ENCODE measurements at regions not wholly inside any gene's neighbourhood (a gene's known extent, or its start where the extent isn't known, plus 50 kb on each side); places are given as distances from the start of the nearest gene placed in this dataset.

DNA sequence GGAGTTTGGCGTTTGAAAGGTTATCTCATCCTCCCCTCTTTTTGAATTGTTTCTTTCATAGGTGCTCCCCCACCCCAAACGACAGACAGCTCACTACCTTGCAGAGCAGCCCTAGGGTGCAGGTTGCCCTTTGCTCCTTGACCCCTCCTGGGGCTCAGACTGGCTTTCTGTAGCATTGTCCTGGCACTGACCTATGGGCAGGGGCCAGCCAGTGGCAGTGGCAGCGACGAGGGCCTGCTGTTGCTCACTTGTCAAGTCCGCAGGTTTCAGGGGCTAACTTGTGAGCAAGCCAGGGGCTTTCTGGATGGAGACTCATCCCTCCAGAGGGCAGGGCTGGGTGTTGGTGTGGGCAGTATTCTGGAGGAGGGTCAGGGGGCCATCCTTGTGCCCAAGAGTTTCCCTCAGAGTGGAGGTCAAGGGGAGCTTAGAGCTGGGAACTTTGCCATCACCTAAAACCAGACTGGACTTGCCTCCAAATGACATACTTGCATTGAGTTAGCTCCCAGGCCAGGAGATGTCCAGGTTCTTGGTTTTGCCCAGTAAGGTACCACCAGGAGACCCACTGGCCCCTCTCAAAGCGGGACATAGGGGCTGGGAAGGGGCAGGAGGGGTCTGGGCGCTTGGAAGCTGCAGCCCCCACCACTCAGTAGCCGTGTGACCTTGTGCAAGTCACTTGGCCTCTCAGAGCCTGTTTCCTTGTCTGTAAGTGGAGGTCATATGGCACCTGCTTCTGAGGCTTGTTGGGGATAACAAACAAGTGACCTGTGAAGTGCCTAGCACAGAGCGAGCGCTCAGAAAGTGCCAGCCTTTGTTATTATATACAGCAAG, 53.5 kb upstream of the CDKN2AIPNL start:
- Mint-ChIP-seq H3K9me3 (no peaks in the 10 kb centered on the region), H3K27me3 (ENCODE audit: low read depth) (no peaks in the 10 kb centered on the region), H3K4me1 (peaks cover 45% of the 10 kb centered on the region), H3K4me3 (peak overlapping the region; percentile 76), H3K27ac (peak overlapping the region; percentile 16), H3K36me3 (no peaks in the 10 kb centered on the region)
- peak in 1 of 2 experiments; percentile 30 for DNase-seq (ENCODE audit: low spot score in 2 of 2, unreplicated experiment in 2 of 2)
- TF ChIP-seq, protein P1, sequence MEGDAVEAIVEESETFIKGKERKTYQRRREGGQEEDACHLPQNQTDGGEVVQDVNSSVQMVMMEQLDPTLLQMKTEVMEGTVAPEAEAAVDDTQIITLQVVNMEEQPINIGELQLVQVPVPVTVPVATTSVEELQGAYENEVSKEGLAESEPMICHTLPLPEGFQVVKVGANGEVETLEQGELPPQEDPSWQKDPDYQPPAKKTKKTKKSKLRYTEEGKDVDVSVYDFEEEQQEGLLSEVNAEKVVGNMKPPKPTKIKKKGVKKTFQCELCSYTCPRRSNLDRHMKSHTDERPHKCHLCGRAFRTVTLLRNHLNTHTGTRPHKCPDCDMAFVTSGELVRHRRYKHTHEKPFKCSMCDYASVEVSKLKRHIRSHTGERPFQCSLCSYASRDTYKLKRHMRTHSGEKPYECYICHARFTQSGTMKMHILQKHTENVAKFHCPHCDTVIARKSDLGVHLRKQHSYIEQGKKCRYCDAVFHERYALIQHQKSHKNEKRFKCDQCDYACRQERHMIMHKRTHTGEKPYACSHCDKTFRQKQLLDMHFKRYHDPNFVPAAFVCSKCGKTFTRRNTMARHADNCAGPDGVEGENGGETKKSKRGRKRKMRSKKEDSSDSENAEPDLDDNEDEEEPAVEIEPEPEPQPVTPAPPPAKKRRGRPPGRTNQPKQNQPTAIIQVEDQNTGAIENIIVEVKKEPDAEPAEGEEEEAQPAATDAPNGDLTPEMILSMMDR (IDR thresholded peaks at IDR 0.05; ENCODE audit: unreplicated experiment): no peak

DNA sequence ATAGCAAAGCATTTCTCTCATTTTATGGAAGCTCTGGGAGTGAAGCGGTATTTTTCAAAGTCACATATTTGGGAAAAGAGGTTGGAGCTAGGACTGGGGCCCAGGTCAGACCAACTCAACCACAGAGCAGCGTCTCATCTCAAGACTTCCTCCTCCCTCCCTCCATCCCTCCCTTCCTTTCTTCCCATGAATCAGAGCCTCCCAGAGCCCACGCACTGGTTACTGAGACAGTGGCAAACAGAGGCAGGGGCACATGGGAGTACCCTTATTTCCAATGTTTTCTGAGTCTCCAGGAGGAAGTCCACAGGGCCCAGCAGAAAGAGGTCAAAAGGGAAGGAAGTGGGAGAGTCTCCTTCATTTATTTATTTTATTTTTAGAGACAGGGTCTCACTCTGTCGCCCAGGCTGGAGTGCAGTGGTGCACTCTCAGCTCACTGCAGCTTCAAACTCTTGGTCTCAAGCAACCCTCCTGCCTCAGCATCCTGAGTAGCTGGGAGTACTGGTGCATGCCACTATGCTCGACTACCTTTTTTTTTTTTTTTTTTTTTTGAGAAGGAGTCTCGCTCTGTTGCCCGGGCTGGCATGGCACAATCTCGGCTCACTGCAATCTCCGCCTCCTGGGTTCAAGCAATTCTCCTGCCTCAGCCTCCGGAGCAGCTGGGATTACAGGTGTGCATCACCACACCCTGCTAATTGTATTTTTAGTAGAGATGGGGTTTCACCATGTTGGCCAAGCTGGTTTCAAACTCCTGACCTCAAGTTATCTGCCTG, 52.5 kb upstream of the CDKN2AIPNL start:
- Mint-ChIP-seq H3K27me3 (ENCODE audit: low read depth) (no peaks in the 10 kb centered on the region), H3K4me1 (peaks cover 50% of the 10 kb centered on the region), H3K27ac (peak overlapping the region; percentile 64), H3K4me3 (no peak overlapping the region), H3K36me3 (no peaks in the 10 kb centered on the region), H3K9me3 (no peaks in the 10 kb centered on the region)
- TF ChIP-seq, protein P1 (IDR thresholded peaks at IDR 0.05; ENCODE audit: unreplicated experiment): no peak
- DNase-seq (ENCODE audit: low spot score in 2 of 2, unreplicated experiment in 2 of 2): peak in 1 of 2 experiments; percentile 20

DNA sequence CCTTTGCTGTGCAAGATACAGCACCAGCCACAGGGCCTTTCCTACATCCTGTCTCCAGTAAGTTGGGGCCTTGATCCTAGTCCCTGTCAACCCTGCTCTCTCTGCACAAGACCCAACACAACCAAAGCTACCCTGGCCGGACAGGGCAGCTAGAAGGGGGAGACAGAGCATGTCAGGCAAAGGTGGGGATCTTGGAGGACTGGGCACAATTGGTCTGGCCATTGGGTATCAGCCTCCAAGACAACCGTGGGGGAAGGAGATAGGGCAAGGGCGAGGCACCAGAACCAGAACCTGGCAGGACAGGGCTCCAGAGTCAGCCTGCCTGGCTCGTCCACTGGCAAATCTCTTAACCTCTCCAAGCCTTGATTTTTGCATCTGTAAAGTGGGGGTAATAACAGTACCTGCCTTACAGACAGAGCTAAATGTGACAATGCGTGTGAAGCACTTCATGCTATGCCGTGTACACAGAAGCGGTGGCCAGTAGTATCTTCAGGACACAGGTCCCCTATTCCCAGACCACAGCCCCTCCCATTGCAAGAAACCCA, 51.6 kb upstream of the CDKN2AIPNL start:
- no peaks in the 10 kb centered on the region for H3K9me3 Mint-ChIP-seq
- no peaks in the 10 kb centered on the region for H3K36me3 Mint-ChIP-seq
- H3K27ac Mint-ChIP-seq: peak overlapping the region; percentile 17
- no peaks in the 10 kb centered on the region for H3K27me3 Mint-ChIP-seq (ENCODE audit: low read depth)
- no peak for DNase-seq (ENCODE audit: low spot score in 2 of 2, unreplicated experiment in 2 of 2)
- peaks cover 54% of the 10 kb centered on the region for H3K4me1 Mint-ChIP-seq
- TF ChIP-seq, protein P1 (IDR thresholded peaks at IDR 0.05; ENCODE audit: unreplicated experiment): no peak
- H3K4me3 Mint-ChIP-seq: no peak overlapping the region

DNA sequence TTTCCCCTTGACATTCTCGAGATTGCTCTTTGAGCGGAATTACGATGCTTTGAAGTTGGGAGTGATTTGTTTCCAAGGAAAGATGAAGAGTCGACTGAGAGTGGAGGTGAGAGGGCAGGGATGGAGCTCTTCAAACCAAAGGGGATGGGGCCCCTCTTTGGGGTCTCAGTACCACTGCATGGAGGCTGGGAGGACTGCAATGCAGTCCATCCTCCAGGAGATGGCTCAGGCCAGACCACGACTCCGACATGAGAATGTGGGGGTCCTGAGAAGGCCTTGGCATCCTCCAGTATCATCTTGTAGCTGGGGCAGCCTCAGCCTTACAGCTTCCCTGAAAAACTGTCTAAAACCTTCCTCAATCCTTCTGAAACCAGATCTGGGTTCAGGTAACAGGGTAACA, 51.1 kb upstream of the CDKN2AIPNL start:
- no peaks in the 10 kb centered on the region for H3K9me3 Mint-ChIP-seq
- peak overlapping the region; percentile 62 for H3K27ac Mint-ChIP-seq
- TF ChIP-seq, protein P1 (IDR thresholded peaks at IDR 0.05; ENCODE audit: unreplicated experiment): no peak
- peaks cover 54% of the 10 kb centered on the region for H3K4me1 Mint-ChIP-seq
- H3K36me3 Mint-ChIP-seq: no peaks in the 10 kb centered on the region
- H3K4me3 Mint-ChIP-seq: no peak overlapping the region
- DNase-seq (ENCODE audit: low spot score in 2 of 2, unreplicated experiment in 2 of 2): no peak
- H3K27me3 Mint-ChIP-seq (ENCODE audit: low read depth): no peaks in the 10 kb centered on the region

DNA sequence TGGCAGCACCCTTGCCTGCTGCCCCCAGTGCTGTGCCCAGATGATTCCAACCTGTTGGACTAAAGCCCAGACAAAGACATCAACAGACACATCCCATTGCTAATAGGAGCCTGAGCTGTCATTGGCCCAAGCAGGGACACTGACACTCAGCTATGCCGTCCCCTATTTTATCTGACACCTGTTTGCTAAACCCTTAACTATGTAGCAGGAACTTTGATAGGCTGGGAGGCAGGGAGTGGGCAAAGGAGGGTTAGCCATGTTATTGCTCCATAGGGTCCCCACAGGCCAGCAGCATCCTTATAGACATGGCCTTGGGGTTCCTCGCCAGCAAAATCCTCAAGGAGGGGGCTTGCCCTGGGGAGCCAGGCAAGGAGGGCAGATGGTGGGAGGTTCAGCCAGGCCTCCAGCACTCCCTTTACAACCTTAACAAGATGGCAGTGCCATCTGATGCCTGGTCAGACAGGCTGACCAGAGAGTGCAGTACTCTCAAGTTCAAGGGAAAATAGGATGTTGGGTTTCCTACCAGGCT, 50.4 kb upstream of the CDKN2AIPNL start:
- H3K9me3 Mint-ChIP-seq: no peaks in the 10 kb centered on the region
- H3K4me1 Mint-ChIP-seq: peaks cover 56% of the 10 kb centered on the region
- DNase-seq (ENCODE audit: low spot score in 2 of 2, unreplicated experiment in 2 of 2): no peak
- H3K36me3 Mint-ChIP-seq: no peaks in the 10 kb centered on the region
- TF ChIP-seq, protein P1 (IDR thresholded peaks at IDR 0.05; ENCODE audit: unreplicated experiment): no peak
- no peaks in the 10 kb centered on the region for H3K27me3 Mint-ChIP-seq (ENCODE audit: low read depth)
- H3K4me3 Mint-ChIP-seq: no peak overlapping the region
- H3K27ac Mint-ChIP-seq: peak overlapping the region; percentile 45

All from mesothelial cell of epicardium (in vitro differentiated cells).